WERI-Rb-1 (cell line): ENCODE measurements at regions not wholly inside any gene's neighbourhood (a gene's known extent, or its start where the extent isn't known, plus 50 kb on each side); places are given as distances from the start of the nearest gene placed in this dataset.

Experiments
- DNase-seq: peaks from one replicate; pipeline ENCODE4 v3.0.0-alpha.2; 2020
- H3K27ac ChIP-seq: fragments of 250-450 bp; sonication (Bioruptor Pico); 2 replicates; pipeline ENCODE4 v1.5.1; 2020; ENCODE audit warnings: mild to moderate bottlenecking, moderate library complexity
- H3K27me3 ChIP-seq: fragments of 250-450 bp; sonication (Bioruptor Pico); 2 replicates; pipeline ENCODE4 v1.5.1; 2021; ENCODE audit warnings: mild to moderate bottlenecking, low read depth, moderate library complexity; ENCODE audit not compliant: insufficient read depth, severe bottlenecking
- H3K36me3 ChIP-seq: fragments of 250-450 bp; sonication (Bioruptor Pico); 2 replicates; pipeline ENCODE4 v1.5.1; 2020; ENCODE audit warnings: mild to moderate bottlenecking, moderate library complexity
- H3K4me3 ChIP-seq: 2 replicates; pipeline ENCODE4 v1.5.1; 2011; ENCODE audit warnings: low read depth, mild to moderate bottlenecking, control low read depth, low read length
- H3K9me3 ChIP-seq: fragments of 250-450 bp; sonication (Bioruptor Pico); 2 replicates; pipeline ENCODE4 v1.5.1; 2021; ENCODE audit warnings: mild to moderate bottlenecking, moderate library complexity; ENCODE audit not compliant: severe bottlenecking
- TF ChIP-seq, protein P1 (sequence below): IDR thresholded peaks from 2 replicates; pipeline ENCODE4 v1.5.1; 2011; ENCODE audit warnings: low read depth, mild to moderate bottlenecking, control low read depth, inconsistent platforms, low read length

- Histone ChIP-seq H3K9me3 (no peaks in the 10 kb centered on the region), H3K27ac (no peak overlapping the region), H3K36me3 (no peaks in the 10 kb centered on the region), H3K27me3 (no peaks in the 10 kb centered on the region), H3K4me3 (no peak overlapping the region)
- DNase-seq, result no peak
- TF ChIP-seq, protein P1, sequence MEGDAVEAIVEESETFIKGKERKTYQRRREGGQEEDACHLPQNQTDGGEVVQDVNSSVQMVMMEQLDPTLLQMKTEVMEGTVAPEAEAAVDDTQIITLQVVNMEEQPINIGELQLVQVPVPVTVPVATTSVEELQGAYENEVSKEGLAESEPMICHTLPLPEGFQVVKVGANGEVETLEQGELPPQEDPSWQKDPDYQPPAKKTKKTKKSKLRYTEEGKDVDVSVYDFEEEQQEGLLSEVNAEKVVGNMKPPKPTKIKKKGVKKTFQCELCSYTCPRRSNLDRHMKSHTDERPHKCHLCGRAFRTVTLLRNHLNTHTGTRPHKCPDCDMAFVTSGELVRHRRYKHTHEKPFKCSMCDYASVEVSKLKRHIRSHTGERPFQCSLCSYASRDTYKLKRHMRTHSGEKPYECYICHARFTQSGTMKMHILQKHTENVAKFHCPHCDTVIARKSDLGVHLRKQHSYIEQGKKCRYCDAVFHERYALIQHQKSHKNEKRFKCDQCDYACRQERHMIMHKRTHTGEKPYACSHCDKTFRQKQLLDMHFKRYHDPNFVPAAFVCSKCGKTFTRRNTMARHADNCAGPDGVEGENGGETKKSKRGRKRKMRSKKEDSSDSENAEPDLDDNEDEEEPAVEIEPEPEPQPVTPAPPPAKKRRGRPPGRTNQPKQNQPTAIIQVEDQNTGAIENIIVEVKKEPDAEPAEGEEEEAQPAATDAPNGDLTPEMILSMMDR, result no peak
Observed at GRCh38 chr11:120028181-120028896, 109.6 kb downstream of the TRIM29 start.

DNA sequence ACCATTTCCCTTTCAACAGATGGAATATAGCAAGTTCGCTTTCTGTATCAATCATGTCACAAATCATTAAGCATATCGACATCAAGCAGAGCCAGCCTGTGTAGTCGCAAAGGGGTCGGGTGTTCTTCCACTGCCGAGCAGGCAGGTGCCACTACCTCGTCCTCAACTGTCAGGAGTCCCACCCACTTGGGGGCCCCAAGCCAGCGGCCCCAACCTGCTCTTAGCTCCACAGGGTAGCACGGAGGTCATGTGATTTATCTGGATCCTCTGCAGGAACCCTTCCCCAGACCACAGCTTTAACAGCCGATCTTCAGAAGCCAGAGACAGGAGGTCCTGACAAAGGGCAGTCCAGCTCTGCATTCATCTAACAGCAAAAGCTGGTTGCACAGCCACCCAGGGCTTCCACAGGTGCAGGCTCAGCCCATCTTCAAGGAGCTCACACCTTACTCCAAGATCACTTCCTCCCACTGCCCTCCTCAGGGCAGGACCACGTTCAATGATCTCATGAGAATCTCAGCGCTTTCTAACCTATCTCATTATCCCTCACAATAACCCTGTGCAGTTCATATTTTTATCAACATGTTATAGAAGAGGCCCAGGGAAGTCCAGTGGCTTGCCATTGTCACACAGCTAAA lies 110.2 kb downstream of the TRIM29 start:
- TF ChIP-seq, protein P1, result no peak
- Histone ChIP-seq H3K9me3 (no peaks in the 10 kb centered on the region), H3K27ac (no peak overlapping the region), H3K36me3 (no peaks in the 10 kb centered on the region), H3K4me3 (no peak overlapping the region), H3K27me3 (no peaks in the 10 kb centered on the region)
- DNase-seq, result no peak

DNA sequence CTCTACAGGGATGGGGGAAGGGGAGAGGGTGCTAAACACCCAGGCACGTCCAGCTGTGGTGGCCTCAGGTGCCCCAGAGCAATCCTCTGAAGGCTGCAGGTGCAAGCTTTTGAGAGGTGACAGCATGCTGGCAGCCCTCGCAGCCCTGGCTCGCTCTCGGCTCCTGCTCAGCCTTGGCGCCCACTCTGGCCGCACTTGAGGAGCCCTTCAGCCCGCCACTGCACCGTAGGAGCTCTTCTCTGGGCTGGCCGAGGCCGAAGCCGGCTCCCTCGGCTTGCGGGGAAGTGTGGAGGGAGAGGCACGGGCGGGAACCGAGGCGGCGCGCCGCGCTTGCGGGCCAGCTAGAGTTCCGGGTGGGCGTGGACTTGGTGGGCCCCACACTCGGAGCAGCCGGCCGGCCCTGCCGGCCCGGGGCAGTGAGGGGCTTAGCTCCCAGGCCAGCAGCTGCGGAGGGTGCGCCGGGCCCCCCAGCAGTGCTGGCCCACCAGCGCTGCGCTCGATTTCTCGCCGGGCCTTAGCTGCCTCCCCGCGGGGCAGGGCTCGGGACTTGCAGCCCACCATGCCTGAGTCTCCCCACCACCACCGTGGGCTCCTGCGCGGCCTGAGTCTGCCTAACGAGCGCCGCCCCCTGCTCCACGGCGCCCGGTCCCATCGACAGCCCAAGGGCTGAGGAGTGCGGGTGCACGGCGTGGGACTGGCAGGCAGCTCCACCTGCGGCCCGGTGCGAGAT lies 112.1 kb downstream of the TRIM29 start:
- no peak for DNase-seq
- H3K27me3 ChIP-seq, result no peaks in the 10 kb centered on the region
- TF ChIP-seq, protein P1, result no peak
- no peak overlapping the region; the same call in 1 of the 2 replicates for H3K27ac ChIP-seq
- H3K9me3 ChIP-seq, result no peaks in the 10 kb centered on the region
- no peaks in the 10 kb centered on the region for H3K36me3 ChIP-seq
- no peak overlapping the region for H3K4me3 ChIP-seq

GRCh38 chr11:120024586-120024985 lies 113.3 kb downstream of the TRIM29 start:
- H3K9me3 ChIP-seq, result no peaks in the 10 kb centered on the region
- H3K4me3 ChIP-seq, result no peak overlapping the region
- H3K27me3 ChIP-seq, result no peaks in the 10 kb centered on the region
- TF ChIP-seq, protein P1, result no peak
- DNase-seq, result no peak
- H3K36me3 ChIP-seq, result no peaks in the 10 kb centered on the region
- H3K27ac ChIP-seq, result peak overlapping the region; percentile 11; the same call in 1 of the 2 replicates

DNA sequence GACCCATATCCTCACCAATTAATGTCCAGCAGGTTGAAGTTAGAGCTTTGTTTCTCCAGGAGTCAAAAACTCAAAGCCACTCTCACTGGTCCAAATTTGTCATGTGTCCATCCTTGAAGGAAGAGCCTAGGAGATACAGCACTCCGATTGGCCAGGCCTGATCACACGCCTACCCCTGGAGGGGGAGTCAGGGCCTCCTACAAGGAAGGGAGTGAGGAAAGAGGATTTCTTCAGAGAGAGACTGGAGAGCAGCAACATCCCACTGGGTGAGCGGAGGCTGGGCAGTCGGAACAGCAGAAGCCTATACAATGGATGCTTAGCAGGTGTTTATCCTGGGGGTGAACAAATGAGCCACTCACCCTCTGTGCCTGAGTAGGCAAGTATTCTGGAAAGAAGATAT lies 113.9 kb downstream of the TRIM29 start:
- Histone ChIP-seq H3K9me3 (no peaks in the 10 kb centered on the region), H3K27me3 (no peaks in the 10 kb centered on the region), H3K27ac (no peak overlapping the region), H3K4me3 (no peak overlapping the region), H3K36me3 (no peaks in the 10 kb centered on the region)
- DNase-seq, result peak; percentile 41
- TF ChIP-seq, protein P1, result no peak
